GM21360 (cell line): ENCODE measurements at regions not wholly inside any gene's neighbourhood (a gene's known extent, or its start where the extent isn't known, plus 50 kb on each side); places are given as distances from the start of the nearest gene placed in this dataset.
"Not testable (repeated sequence)": the region's sequence is repeated elsewhere in the genome, so short reads cannot be mapped to it uniquely, and the experiment has no call there.

Experiments used
- ATAC-seq: cut with Tn5 transposase; IDR thresholded peaks from one replicate; pipeline ENCODE4 v1.9.1; 2021; ENCODE audit warnings: mild to moderate bottlenecking, moderate library complexity; ENCODE audit not compliant: unreplicated experiment

- no peak for ATAC-seq
Measured at GRCh38 chr6:167748458-167749379, 78.0 kb upstream of the AFDN start.

- no peak for ATAC-seq
Measured at GRCh38 chr6:167750956-167751358, 75.8 kb upstream of the AFDN start.

- no peak for ATAC-seq
Measured at GRCh38 chr6:167751579-167752115, 75.1 kb upstream of the AFDN start.

- ATAC-seq, result not testable (repeated sequence)
Measured at GRCh38 chr6:167753281-167753680, 73.4 kb upstream of the AFDN start.

GRCh38 chr6:167754691-167755090 is 72.0 kb upstream of the AFDN start:
- ATAC-seq, result no peak

- ATAC-seq, result no peak
Measured at GRCh38 chr6:167755461-167755860, 71.2 kb upstream of the AFDN start.

- no peak for ATAC-seq
Measured at GRCh38 chr6:167756597-167756996, 70.1 kb upstream of the AFDN start.

GRCh38 chr6:167757249-167757648 is 69.5 kb upstream of the AFDN start:
- no peak for ATAC-seq

- ATAC-seq, result no peak
Measured at GRCh38 chr6:167757821-167758220, 68.9 kb upstream of the AFDN start.

GRCh38 chr6:167758309-167759023 is 68.2 kb upstream of the AFDN start:
- ATAC-seq, result no peak

- ATAC-seq, result no peak
Measured at GRCh38 chr6:167759206-167759605, 67.5 kb upstream of the AFDN start.

GRCh38 chr6:167759912-167760311 is 66.8 kb upstream of the AFDN start:
- ATAC-seq, result no peak

- ATAC-seq, result no peak
Measured at GRCh38 chr6:167760979-167761793, 65.5 kb upstream of the AFDN start.

- ATAC-seq, result no peak
Measured at GRCh38 chr6:167761794-167762258, 64.9 kb upstream of the AFDN start.

- ATAC-seq, result no peak
Measured at GRCh38 chr6:167762259-167762962, 64.3 kb upstream of the AFDN start.

- no peak for ATAC-seq
Measured at GRCh38 chr6:167763056-167763944, 63.4 kb upstream of the AFDN start.

- no peak for ATAC-seq
Measured at GRCh38 chr6:167764215-167764614, 62.5 kb upstream of the AFDN start.

- ATAC-seq, result no peak
Measured at GRCh38 chr6:167764713-167765479, 61.8 kb upstream of the AFDN start.
